ENCODE measurements at regions not wholly inside any gene's neighbourhood (a gene's known extent, or its start where the extent isn't known, plus 50 kb on each side); places are given as distances from the start of the nearest gene placed in this dataset.

- Histone ChIP-seq H3K27ac (ENCODE audit: low read depth in 1 of 2, low read length in 2 of 2) (no peak overlapping the region), H3K9ac (ENCODE audit: low read depth in 1 of 2, low read length in 2 of 2) (no peak overlapping the region), H3K27me3 (ENCODE audit: control insufficient read depth in 4 of 4, insufficient read depth in 4 of 4, low read length in 3 of 4) (no peaks in the 10 kb centered on the region), H3K4me1 (ENCODE audit: control insufficient read depth in 4 of 4, insufficient read depth in 4 of 4, low read length in 3 of 4) (peaks cover 1 to 13% (median 10%) of the 10 kb centered on the region in 4 donors), H3K9me3 (ENCODE audit: control insufficient read depth in 4 of 4, low read length in 3 of 4) (no peaks in the 10 kb centered on the region), H3K4me3 (ENCODE audit: low read depth in 1 of 3, low read length in 3 of 3) (no peak overlapping the region), H3K36me3 (ENCODE audit: control insufficient read depth in 4 of 4, insufficient read depth in 3 of 4, low read depth in 1 of 4, low read length in 3 of 4) (no peaks in the 10 kb centered on the region)
- 92% methylated on average over 3 of the region's 3 CpGs for WGBS
- TF ChIP-seq YY1 (IDR thresholded peaks at IDR 0.05) (no peak), HNF4G (IDR thresholded peaks at IDR 0.05) (no peak), NR2F2 (IDR thresholded peaks at IDR 0.05) (no peak), JUND (IDR thresholded peaks at IDR 0.05) (no peak), SP1 (IDR thresholded peaks at IDR 0.05) (no peak), EGR1 (IDR thresholded peaks at IDR 0.05; ENCODE audit: low read depth in 2 of 2) (no peak), ZBTB33 (IDR thresholded peaks at IDR 0.05) (no peak), ATF3 (IDR thresholded peaks at IDR 0.05) (no peak), RXRA (IDR thresholded peaks at IDR 0.05) (no peak), REST (IDR thresholded peaks at IDR 0.05) (no peak), GABPA (IDR thresholded peaks at IDR 0.05 in 1 of 2, conservative IDR thresholded peaks at IDR 0.05 in 1 of 2) (no peak), HNF4A (conservative IDR thresholded peaks at IDR 0.05) (no peak), FOXA2 (IDR thresholded peaks at IDR 0.05) (no peak), CTCF (IDR thresholded peaks at IDR 0.05; ENCODE audit: low read depth, low read length, missing input control) (no peak), TAF1 (conservative IDR thresholded peaks at IDR 0.05) (no peak), MAX (IDR thresholded peaks at IDR 0.05) (no peak)
- DNase-seq (ENCODE audit: low spot score), result no peak
Measured at GRCh38 chr2:176537932-176538331, 268.7 kb downstream of the MTX2 start.

GRCh38 chr2:176540995-176541394 is 271.8 kb downstream of the MTX2 start:
- H3K36me3 ChIP-seq (ENCODE audit: control insufficient read depth in 4 of 4, insufficient read depth in 3 of 4, low read depth in 1 of 4, low read length in 3 of 4), result no peaks in the 10 kb centered on the region
- DNase-seq (ENCODE audit: low spot score), result no peak
- H3K9ac ChIP-seq (ENCODE audit: low read depth in 1 of 2, low read length in 2 of 2), result no peak overlapping the region
- 60% methylated on average over 1 of the region's 1 CpG for WGBS
- no peaks in the 10 kb centered on the region for H3K4me1 ChIP-seq (ENCODE audit: control insufficient read depth in 4 of 4, insufficient read depth in 4 of 4, low read length in 3 of 4)
- no peaks in the 10 kb centered on the region for H3K9me3 ChIP-seq (ENCODE audit: control insufficient read depth in 4 of 4, low read length in 3 of 4)
- no peak overlapping the region for H3K4me3 ChIP-seq (ENCODE audit: low read depth in 1 of 3, low read length in 3 of 3)
- no peak overlapping the region for H3K27ac ChIP-seq (ENCODE audit: low read depth in 1 of 2, low read length in 2 of 2)
- H3K27me3 ChIP-seq (ENCODE audit: control insufficient read depth in 4 of 4, insufficient read depth in 4 of 4, low read length in 3 of 4), result no peaks in the 10 kb centered on the region
- TF ChIP-seq REST (IDR thresholded peaks at IDR 0.05), result no peak
- TF ChIP-seq RXRA (IDR thresholded peaks at IDR 0.05), result no peak
- TF ChIP-seq MAX (IDR thresholded peaks at IDR 0.05), result no peak
- TF ChIP-seq JUND (IDR thresholded peaks at IDR 0.05), result no peak
- no peak for TF ChIP-seq GABPA (IDR thresholded peaks at IDR 0.05 in 1 of 2, conservative IDR thresholded peaks at IDR 0.05 in 1 of 2)
- TF ChIP-seq HNF4G (IDR thresholded peaks at IDR 0.05), result no peak
- TF ChIP-seq SP1 (IDR thresholded peaks at IDR 0.05), result no peak
- no peak for TF ChIP-seq YY1 (IDR thresholded peaks at IDR 0.05)
- TF ChIP-seq HNF4A (conservative IDR thresholded peaks at IDR 0.05), result no peak
- no peak for TF ChIP-seq TAF1 (conservative IDR thresholded peaks at IDR 0.05)
- no peak for TF ChIP-seq FOXA1 (IDR thresholded peaks at IDR 0.05)
- TF ChIP-seq ATF3 (IDR thresholded peaks at IDR 0.05), result no peak
